IPS DF 6.9 (cell line): ENCODE measurements at regions not wholly inside any gene's neighbourhood (a gene's known extent, or its start where the extent isn't known, plus 50 kb on each side); places are given as distances from the start of the nearest gene placed in this dataset.
A peak's percentile ranks its signal among the peaks of the same experiment; 100 is the strongest.

Experiments
- DNase-seq: peaks from one replicate; pipeline ENCODE4 v3.0.0-alpha.2; 2013; ENCODE audit warnings: low read depth, low spot score
- H3K27ac ChIP-seq: one replicate; pipeline ENCODE4 v1.5.1; 2013; ENCODE audit warnings: low read length, control low read depth
- H3K27me3 ChIP-seq: 2 replicates; pipeline ENCODE4 v1.6.1; 2013; ENCODE audit warnings: mild to moderate bottlenecking, low read length; ENCODE audit not compliant: control insufficient read depth, insufficient read depth
- H3K36me3 ChIP-seq: 2 replicates; pipeline ENCODE4 v1.6.1; 2013; ENCODE audit warnings: low read length; ENCODE audit not compliant: control insufficient read depth, insufficient read depth
- H3K4me1 ChIP-seq: 2 replicates; pipeline ENCODE4 v1.6.1; 2013; ENCODE audit warnings: low read length; ENCODE audit not compliant: control insufficient read depth, insufficient read depth
- H3K4me3 ChIP-seq: 2 replicates; pipeline ENCODE4 v1.5.1; 2013; ENCODE audit warnings: mild to moderate bottlenecking, low read length
- H3K9me3 ChIP-seq: 2 replicates; pipeline ENCODE4 v1.6.1; 2013; ENCODE audit warnings: low read length, inconsistent platforms; ENCODE audit not compliant: control insufficient read depth, insufficient read depth
- WGBS: extraction: QIAGEN DNeasy Blood & Tissue Kit; methylation state at CpG from one replicate; pipeline ENCODE4 v1.1.7; 2013; ENCODE audit warnings: mixed read lengths, missing lambda C conversion rate; ENCODE audit not compliant: insufficient read length, insufficient coverage; 5-methylcytosine and 5-hydroxymethylcytosine counted together

- DNase-seq = no peak
- no peaks in the 10 kb centered on the region for H3K36me3 ChIP-seq
- H3K9me3 ChIP-seq = no peaks in the 10 kb centered on the region
- H3K4me3 ChIP-seq = no peak overlapping the region
- H3K4me1 ChIP-seq = no peaks in the 10 kb centered on the region
- WGBS = no CpG with 5 or more reads among the region's 4 CpGs
- H3K27me3 ChIP-seq = no peaks in the 10 kb centered on the region
- no peak overlapping the region for H3K27ac ChIP-seq
Observed at GRCh38 chr11:109914038-109914437, 179.2 kb upstream of the ZC3H12C start.

DNA sequence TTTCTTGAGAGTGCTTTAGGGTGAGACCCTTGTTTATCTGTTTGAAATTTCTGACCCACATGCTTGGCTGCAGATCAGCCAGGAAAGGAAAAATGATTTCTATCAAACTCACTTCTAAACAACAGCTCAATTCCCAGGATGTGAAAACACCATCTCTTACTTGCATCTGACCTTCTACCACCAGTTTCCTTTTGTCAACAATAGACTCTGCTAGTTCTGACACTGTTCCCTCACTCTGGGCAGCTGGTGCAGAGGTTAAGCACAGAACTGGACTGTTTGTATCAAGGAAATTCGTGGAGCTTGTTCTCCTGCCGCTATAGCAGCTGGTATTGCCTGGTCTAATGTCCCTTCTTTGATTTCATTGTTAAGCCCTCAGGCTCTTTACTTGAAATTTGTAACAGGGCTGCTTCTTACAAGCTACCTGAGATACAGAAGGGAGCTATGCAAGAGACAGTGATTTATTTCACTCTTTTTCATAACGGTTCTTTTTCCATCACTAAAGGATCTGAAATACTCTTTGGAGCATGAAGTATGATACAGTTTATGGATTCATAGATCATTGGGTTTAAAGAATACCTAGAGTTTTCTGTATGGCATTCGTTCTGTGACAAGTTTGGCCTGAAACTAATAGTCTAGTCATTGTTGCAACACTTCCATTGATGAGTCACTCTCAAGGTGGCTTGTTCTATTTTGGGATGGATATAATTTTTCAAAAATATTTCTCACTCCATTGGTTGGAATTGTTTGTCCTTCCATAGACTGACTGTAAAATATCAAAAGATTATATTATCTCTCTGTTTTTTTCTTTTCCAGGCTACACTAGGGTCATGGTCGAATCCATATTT, 178.2 kb upstream of the ZC3H12C start:
- no CpG with 5 or more reads among the region's 5 CpGs for WGBS
- DNase-seq = no peak
- Histone ChIP-seq H3K9me3 (no peaks in the 10 kb centered on the region), H3K27me3 (no peaks in the 10 kb centered on the region), H3K27ac (no peak overlapping the region), H3K4me1 (no peaks in the 10 kb centered on the region), H3K4me3 (no peak overlapping the region), H3K36me3 (no peaks in the 10 kb centered on the region)

- no CpG with 5 or more reads among the region's 3 CpGs for WGBS
- H3K36me3 ChIP-seq = no peaks in the 10 kb centered on the region
- H3K9me3 ChIP-seq = no peaks in the 10 kb centered on the region
- H3K27me3 ChIP-seq = no peaks in the 10 kb centered on the region
- H3K27ac ChIP-seq = no peak overlapping the region
- no peaks in the 10 kb centered on the region for H3K4me1 ChIP-seq
- no peak overlapping the region for H3K4me3 ChIP-seq
- DNase-seq = no peak
Observed at GRCh38 chr11:109926941-109927340, 166.3 kb upstream of the ZC3H12C start.

DNA sequence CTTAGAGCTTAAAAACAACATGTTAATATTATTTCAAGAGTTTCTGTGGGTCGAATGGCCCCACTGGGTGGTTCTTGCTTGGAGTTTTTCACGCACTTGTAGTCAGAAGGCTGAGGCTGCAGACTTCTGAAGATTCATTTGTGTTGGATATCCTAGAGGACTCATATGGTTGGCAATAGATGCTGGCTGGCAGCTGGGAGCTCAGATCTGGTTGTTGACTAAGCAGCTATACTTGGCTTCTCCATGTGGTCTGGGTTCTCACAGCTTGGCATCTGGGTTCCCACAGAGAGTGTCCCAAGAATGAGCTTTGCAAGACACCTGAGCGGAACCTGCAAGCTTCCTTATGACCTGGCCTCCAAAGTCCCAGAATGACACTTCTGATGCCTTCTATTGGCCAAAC, 163.9 kb upstream of the ZC3H12C start:
- no peak overlapping the region for H3K4me3 ChIP-seq
- no peak overlapping the region for H3K27ac ChIP-seq
- no CpG with 5 or more reads among the region's 3 CpGs for WGBS
- H3K4me1 ChIP-seq = no peaks in the 10 kb centered on the region
- H3K27me3 ChIP-seq = no peaks in the 10 kb centered on the region
- DNase-seq = no peak
- H3K36me3 ChIP-seq = no peaks in the 10 kb centered on the region
- no peaks in the 10 kb centered on the region for H3K9me3 ChIP-seq

GRCh38 chr11:109933126-109933525, 160.1 kb upstream of the ZC3H12C start:
- no peaks in the 10 kb centered on the region for H3K27me3 ChIP-seq
- H3K27ac ChIP-seq = no peak overlapping the region
- no peaks in the 10 kb centered on the region for H3K4me1 ChIP-seq
- no CpG with 5 or more reads among the region's 4 CpGs for WGBS
- H3K9me3 ChIP-seq = no peaks in the 10 kb centered on the region
- H3K4me3 ChIP-seq = no peak overlapping the region
- DNase-seq = no peak
- no peaks in the 10 kb centered on the region for H3K36me3 ChIP-seq

DNA sequence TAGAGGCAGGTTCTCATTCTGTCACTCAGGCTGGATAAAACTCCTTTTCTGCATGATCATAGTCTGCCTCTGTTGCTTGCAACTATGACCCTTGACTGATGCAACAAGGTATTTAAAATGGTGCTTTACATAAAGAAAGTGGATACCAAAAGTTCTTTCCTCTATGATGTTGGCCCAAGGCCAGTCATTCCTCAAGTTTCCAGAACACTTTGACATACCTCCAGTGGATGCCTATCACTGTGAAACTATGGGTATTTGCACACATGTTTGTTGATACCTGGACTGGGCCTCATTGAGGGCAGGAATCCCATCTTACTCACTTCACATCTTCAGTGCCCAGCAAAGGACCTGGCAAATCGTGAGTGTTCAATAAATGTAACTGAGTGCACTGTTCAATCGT, 159.0 kb upstream of the ZC3H12C start:
- H3K27ac ChIP-seq = no peak overlapping the region
- H3K9me3 ChIP-seq = no peaks in the 10 kb centered on the region
- no peak for DNase-seq
- H3K4me1 ChIP-seq = no peaks in the 10 kb centered on the region
- no CpG with 5 or more reads among the region's 2 CpGs for WGBS
- no peaks in the 10 kb centered on the region for H3K27me3 ChIP-seq
- no peaks in the 10 kb centered on the region for H3K36me3 ChIP-seq
- no peak overlapping the region for H3K4me3 ChIP-seq

- WGBS = no CpG with 5 or more reads among the region's 2 CpGs
Observed at GRCh38 chr11:109936661-109937180, 156.5 kb upstream of the ZC3H12C start.

GRCh38 chr11:109937968-109938367, 155.2 kb upstream of the ZC3H12C start:
- H3K27ac ChIP-seq = no peak overlapping the region
- no peaks in the 10 kb centered on the region for H3K36me3 ChIP-seq
- no peaks in the 10 kb centered on the region for H3K27me3 ChIP-seq
- H3K4me1 ChIP-seq = no peaks in the 10 kb centered on the region
- DNase-seq = no peak
- no peak overlapping the region for H3K4me3 ChIP-seq
- no peaks in the 10 kb centered on the region for H3K9me3 ChIP-seq

More at GRCh38 chr11:109936661-109937180, 156.5 kb upstream of the ZC3H12C start:
- no peaks in the 10 kb centered on the region for H3K9me3 ChIP-seq
- no peak overlapping the region for H3K27ac ChIP-seq
- H3K4me3 ChIP-seq = no peak overlapping the region
- H3K27me3 ChIP-seq = no peaks in the 10 kb centered on the region
- DNase-seq = no peak
- H3K36me3 ChIP-seq = no peaks in the 10 kb centered on the region
- no peaks in the 10 kb centered on the region for H3K4me1 ChIP-seq

GRCh38 chr11:109939166-109939810, 153.9 kb upstream of the ZC3H12C start:
- no peak overlapping the region for H3K4me3 ChIP-seq
- no CpG with 5 or more reads among the region's 1 CpG for WGBS
- no peaks in the 10 kb centered on the region for H3K4me1 ChIP-seq
- no peaks in the 10 kb centered on the region for H3K36me3 ChIP-seq
- H3K27me3 ChIP-seq = no peaks in the 10 kb centered on the region
- no peak overlapping the region for H3K27ac ChIP-seq
- H3K9me3 ChIP-seq = no peaks in the 10 kb centered on the region
- DNase-seq = peak; percentile 11

GRCh38 chr11:109940816-109941215, 152.4 kb upstream of the ZC3H12C start:
- no peak for DNase-seq
- no peak overlapping the region for H3K4me3 ChIP-seq
- WGBS = no CpG with 5 or more reads among the region's 8 CpGs
- H3K27ac ChIP-seq = no peak overlapping the region
- no peaks in the 10 kb centered on the region for H3K36me3 ChIP-seq
- H3K27me3 ChIP-seq = no peaks in the 10 kb centered on the region
- no peaks in the 10 kb centered on the region for H3K4me1 ChIP-seq
- H3K9me3 ChIP-seq = no peaks in the 10 kb centered on the region
